H1 (cell line): ENCODE measurements at regions not wholly inside any gene's neighbourhood (a gene's known extent, or its start where the extent isn't known, plus 50 kb on each side); places are given as distances from the start of the nearest gene placed in this dataset.

Source experiments
- ATF3 ChIP-seq: IDR thresholded peaks from 2 replicates; pipeline ENCODE4 v1.6.1; 2011; ENCODE audit warnings: low read depth, mild to moderate bottlenecking, low read length; ENCODE audit not compliant: insufficient read depth
- EP300 ChIP-seq, 2 experiments: IDR thresholded peaks; 1 replicate in 1 of 2; 2 replicates in 1 of 2; pipeline ENCODE4 v1.6.1; 2011 to 2012; ENCODE audit warnings: low read depth in 2 of 2, low read length in 2 of 2, mild to moderate bottlenecking in 2 of 2, borderline replicate concordance in 1 of 2, inconsistent platforms in 1 of 2, moderate library complexity in 1 of 2
- RXRA ChIP-seq: IDR thresholded peaks from 2 replicates; pipeline ENCODE4 v1.6.1; 2011; ENCODE audit warnings: low read depth, mild to moderate bottlenecking, low read length, moderate library complexity; ENCODE audit not compliant: insufficient read depth

GRCh38 chr15:35921046-35921445 lies 375.1 kb upstream of the DPH6 start (continued):
- no peak for TF ChIP-seq ATF3
- TF ChIP-seq RXRA: no peak
- TF ChIP-seq EP300 (IDR thresholded peaks at IDR 0.05; ENCODE audit: borderline replicate concordance in 1 of 2, low read depth in 2 of 2, low read length in 2 of 2): no peak
- TF ChIP-seq, all 59 proteins: peak for 0
